Stimulated activated naive CD8-positive, alpha-beta T cell treated with anti-CD3 and anti-CD28 coated beads, Interleukin-15, Interleukin-2, amounts not matched to agents 100 U/mL and 50 U/mL, for 24 hours (primary cell): ENCODE measurements at regions not wholly inside any gene's neighbourhood (a gene's known extent, or its start where the extent isn't known, plus 50 kb on each side); places are given as distances from the start of the nearest gene placed in this dataset.

ENCODE experiments used
- ATAC-seq: fragments of 150-1000 bp; cut with Tn5 transposase; one replicate; pipeline ENCODE4 v1.10.0; 2021
- DNase-seq: peaks from one replicate; pipeline ENCODE4 v3.0.0; 2021

GRCh38 chr1:55402671-55403464, 187.7 kb upstream of the USP24 start:
- ATAC-seq = no peak

DNA sequence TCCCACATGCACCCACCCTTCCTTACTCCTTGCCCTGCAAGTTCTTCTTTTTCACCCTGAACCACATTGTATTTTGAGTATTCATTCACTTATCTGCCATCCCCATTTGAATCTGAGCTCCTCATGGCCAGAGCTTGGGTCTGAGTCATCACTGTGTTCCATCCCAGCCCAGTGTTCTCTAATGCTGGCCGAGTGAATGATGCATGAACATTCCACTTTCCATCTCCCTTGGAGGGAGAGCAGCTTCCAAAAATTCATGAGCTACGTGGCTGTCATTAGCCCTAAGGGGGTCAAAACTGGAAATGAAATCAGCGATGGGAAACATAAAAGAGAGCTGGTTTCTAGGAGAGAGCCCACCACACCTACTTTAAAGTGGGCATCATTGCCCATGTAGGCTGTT, 187.0 kb upstream of the USP24 start:
- no peak for DNase-seq
- ATAC-seq = no peak

More at GRCh38 chr1:55402671-55403464, 187.7 kb upstream of the USP24 start:
- no peak for DNase-seq

GRCh38 chr1:55400508-55400907, 185.3 kb upstream of the USP24 start:
- DNase-seq = no peak
- ATAC-seq = no peak

DNA sequence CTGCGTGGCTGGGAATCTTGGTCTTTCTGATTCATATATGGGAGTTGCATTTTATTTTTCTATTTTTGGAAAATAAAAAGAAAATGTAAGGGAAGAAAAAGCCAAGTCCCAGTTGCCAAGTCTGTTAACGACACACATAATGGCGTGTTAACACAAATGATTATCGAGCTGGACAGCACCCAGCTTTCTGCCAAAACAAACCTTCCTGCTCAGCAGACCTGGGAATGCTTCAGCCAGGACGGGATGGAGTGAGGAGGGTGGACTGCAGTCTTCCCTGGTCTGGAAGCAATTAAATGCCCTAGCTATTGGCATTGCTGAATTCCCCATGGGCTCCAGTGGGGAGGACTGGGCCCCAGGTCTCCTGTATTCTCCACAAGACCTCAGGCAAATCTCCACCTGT, 184.2 kb upstream of the USP24 start:
- DNase-seq = no peak
- ATAC-seq = no peak

DNA sequence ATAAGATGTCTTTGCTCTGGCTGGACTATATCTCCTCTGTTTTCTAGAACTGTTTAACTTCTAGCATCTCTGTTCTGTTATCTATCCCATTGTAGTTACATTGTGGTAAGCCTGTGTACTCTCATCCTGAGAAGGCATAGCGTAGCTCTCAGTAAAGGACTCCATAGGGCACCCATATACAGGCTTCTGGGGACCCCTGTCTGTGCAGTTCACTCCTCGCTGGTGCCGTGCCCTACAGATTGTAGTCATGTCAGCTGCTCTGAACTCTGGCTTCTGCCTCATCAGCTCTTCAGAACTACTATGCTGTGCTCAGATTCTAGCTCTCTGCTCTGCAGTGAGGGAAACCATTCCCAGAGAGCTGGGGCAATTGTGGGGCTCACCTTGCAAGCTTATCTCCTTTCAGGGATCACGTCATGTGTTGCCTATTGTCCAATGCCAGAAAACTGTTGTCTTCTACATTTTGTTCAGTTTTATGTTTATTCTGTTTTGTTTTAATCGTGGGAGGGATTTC, 181.3 kb upstream of the USP24 start:
- DNase-seq (no peak), ATAC-seq (no peak)

- ATAC-seq (no peak), DNase-seq (no peak)
Observed at GRCh38 chr1:55388960-55389359, 173.8 kb upstream of the USP24 start.

DNA sequence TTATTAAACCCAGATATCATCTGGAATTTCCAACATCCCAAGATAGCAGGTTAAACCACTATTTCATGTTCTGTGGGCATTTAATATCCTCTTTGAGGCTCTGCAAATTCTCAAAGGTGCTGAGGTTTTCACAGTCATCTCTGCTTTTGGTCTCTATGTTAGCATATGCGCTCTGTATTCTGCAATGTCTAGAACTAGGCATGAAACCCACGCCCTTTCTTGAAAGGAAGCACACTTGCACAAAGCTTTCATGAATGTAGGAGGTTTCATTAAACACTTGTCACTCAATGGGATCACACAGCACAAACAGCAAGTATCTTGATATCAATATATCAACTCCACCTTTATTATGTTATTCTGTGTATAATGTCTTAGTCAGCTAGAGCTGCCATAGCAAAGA, 172.0 kb upstream of the USP24 start:
- DNase-seq = no peak
- ATAC-seq = no peak

- DNase-seq (no peak), ATAC-seq (no peak)
Observed at GRCh38 chr1:55386456-55386855, 171.3 kb upstream of the USP24 start.

GRCh38 chr1:55385402-55386018, 170.3 kb upstream of the USP24 start:
- ATAC-seq (no peak), DNase-seq (no peak)

DNA sequence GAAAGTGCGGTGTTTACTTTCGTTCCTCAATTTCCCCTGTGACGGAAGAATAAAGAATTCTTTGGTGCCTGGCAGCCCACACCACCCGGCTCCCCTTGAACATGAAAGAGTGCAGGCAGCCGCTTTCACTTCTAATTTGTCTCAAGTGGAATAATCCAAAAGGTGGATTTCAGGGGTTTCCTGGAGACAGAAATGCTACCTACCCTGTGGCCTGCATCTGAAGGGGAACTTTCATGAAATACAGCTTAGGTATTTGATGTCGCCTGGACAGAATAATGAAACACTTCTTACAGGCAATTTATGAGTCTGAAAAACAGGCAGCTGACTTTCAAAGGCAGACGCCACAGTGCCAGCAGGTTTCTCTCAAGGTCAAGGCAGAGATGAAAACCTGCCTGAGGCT, 169.5 kb upstream of the USP24 start:
- no peak for DNase-seq
- ATAC-seq = no peak

GRCh38 chr1:55382806-55383305, 167.7 kb upstream of the USP24 start:
- no peak for ATAC-seq
- DNase-seq = no peak

DNA sequence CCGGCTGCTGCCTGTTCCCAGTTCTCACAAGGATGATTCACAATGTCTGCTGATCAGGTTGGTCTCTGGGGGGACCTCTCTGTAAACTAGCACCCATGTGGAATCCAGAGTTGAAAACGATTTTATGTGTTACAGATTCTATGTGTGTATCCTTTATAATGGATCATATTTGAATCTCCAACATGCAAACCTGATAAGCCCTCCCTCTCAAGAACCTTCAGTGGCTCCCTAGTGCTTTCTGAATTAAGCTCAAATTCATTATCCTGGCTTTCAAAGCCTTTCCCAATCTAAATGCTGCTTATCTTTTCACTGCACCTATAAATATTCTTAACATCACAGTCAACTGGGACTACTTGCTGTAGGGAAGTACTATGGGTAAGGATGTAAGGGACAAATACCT, 166.8 kb upstream of the USP24 start:
- ATAC-seq = no peak
- no peak for DNase-seq

DNA sequence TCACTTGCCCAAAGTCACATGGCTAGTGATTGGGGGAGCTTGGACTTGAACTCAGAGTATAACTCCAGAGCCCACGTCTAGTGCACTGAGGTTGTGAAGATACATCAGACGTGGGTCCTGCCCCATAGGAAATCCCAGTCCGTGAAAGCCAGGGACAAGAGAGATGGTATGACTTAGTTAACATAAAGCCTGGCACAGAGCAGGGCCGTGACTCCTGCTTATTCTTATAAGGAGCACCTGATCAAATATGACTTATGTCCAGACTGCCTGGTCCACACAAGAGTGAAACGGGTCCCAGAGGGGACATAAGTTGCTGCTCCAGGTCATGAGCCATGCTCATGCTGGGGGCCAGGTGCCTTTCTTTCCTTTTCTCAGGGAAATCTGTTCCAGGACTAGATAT, 166.3 kb upstream of the USP24 start:
- no peak for DNase-seq
- ATAC-seq = no peak

DNA sequence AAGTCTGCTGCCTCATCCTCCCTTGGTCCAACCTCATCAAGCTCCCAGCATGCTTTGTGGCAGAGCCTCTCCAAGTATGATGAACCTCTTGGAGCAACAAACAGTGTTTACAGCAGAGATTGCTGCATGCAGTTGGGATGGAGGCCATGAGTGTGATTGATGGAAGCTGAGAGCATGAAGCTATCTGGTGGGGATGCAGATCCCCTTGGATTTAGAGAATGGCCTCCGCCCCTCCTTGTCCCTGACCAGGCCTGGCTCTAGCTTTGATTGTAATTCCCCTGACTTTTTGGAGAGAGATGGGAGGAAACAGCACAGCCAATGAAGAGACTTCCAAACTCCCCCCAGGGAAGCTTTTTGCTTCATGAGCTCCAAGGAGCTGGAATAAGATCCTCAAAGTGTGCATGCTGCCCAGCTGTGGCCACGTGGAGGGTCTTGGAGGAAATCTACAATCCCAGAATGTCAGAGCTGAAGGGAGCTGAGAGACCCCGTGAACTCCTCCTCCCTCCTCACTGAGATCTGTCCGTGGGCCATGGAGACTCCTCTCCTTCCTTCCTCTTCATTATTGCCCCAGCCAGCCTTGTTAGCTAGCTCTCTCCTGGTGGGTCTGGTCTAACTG, 165.3 kb upstream of the USP24 start:
- DNase-seq (no peak), ATAC-seq (no peak)

GRCh38 chr1:55378582-55378981, 163.4 kb upstream of the USP24 start:
- peak; percentile 50 for DNase-seq

GRCh38 chr1:55376897-55377296, 161.7 kb upstream of the USP24 start:
- no peak for DNase-seq
- ATAC-seq = no peak

More at GRCh38 chr1:55378582-55378981, 163.4 kb upstream of the USP24 start:
- ATAC-seq = peak; percentile 39

DNA sequence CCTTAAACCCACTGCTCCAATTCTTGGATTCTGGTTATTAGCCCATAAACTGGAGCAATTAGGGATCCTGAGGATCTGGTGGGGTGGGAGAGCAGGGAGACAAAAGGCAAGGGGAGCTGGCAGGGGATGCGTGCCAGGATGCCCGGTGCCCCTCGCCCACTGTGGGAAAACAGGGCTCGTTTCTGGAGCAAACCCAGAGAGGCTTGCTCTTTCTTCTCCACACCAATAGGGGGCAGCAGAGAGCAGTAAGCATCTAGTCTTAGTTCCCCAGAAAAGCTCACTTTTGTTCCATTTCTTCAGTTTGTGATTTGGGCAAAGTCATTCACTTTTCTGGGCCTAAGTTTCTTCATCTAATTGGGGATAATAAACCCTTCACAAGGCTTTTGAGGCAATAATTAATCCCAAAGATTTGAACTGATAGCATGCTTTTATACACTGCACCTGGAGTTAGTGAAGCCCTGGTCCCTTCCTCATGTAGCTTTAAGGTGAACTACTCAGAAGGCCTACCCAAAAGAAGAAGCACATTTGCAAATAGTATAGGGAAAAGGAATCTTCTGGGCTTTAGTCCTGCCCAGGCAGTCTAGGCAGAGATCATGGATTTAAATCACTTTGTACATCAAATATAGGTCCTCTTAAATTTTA, 160.6 kb upstream of the USP24 start:
- DNase-seq = peak; percentile 47
- ATAC-seq = no peak

GRCh38 chr1:55374801-55375616, 159.8 kb upstream of the USP24 start:
- no peak for ATAC-seq
- no peak for DNase-seq

DNA sequence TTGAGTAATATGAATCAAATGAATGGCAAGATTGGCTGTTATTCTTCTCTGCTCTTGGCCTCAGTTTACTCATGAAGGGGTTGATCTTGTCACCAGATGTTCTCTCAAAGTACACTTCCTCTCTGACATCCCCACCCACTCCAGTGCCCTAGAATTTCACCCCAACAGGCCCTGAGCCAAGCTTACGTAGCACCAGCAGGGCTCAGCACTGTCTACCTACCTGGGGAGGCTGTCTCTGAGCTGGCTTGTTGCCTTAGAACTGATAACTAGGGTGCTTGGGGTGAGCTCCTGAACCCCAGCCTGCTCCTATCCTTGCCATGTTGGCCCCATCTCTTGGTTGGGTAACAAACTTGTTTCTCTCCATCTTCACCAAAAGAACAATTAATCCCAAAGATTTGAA, 159.1 kb upstream of the USP24 start:
- no peak for ATAC-seq

DNA sequence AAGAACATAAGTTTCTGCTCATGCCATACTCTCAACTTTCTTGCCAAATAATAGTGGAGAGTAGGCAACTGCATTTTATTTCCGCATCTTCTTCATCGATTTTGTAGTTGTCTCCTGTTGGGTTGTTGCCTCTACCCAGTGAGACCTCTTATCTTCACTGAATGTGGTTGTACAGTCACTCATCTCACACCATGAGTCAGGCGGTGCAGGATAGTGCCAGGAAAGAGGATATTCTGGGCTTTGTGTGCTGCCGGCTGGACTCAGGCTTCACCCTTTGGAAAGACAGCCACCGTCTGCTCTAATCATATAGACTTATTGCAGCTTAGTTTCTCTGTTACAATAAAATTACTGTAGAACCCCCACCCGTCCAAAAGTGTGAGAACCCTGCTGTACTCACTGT, 154.3 kb upstream of the USP24 start:
- DNase-seq (no peak), ATAC-seq (no peak)

More for the DNA sequence above, 159.1 kb upstream of the USP24 start:
- no peak for DNase-seq

DNA sequence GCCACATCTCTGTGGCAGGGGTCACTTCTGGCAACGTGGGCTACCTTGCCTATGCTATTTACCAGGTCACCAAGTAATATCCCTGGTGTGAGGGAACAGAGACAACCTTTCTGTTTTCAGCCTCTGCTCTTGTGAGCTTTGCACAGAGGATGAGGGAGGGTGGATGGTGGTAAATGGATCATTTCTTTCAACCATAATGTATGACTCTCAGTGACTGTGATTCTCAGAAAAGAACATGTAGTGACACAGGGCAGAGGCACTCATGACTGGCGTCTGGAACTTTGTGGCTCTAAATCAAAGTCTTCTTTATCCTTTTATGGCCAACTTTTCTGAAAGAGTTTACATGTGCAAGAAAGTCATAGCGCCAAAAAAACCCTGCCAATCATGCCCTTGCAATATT, 153.5 kb upstream of the USP24 start:
- no peak for DNase-seq
- no peak for ATAC-seq

GRCh38 chr1:55367273-55367672, 152.1 kb upstream of the USP24 start:
- ATAC-seq (no peak), DNase-seq (no peak)
